PC-3 (cell line): ENCODE measurements at regions not wholly inside any gene's neighbourhood (a gene's known extent, or its start where the extent isn't known, plus 50 kb on each side); places are given as distances from the start of the nearest gene placed in this dataset.

ENCODE experiments used
- ATAC-seq: fragments of 200-7000 bp; cut with Tn5 transposase; 2 replicates; pipeline ENCODE4 v1.9.1; 2020; ENCODE audit warnings: mild to moderate bottlenecking, moderate library complexity
- BruUV-seq: library from RNA; stranded (reverse); fragments of 400-500 nt; replicated peaks from 2 replicates; lab custom pipeline; 2021; lab: Mats Ljungman, UMichigan
- CTCF ChIA-PET: fragments of 300-600 bp; sonication (Branson Sonifier 250); formaldehyde crosslinking; loops from one replicate; lab custom pipeline; 2022; ENCODE audit warnings: antibody characterized with exemption; lab: Charles Lee
- POLR2A ChIA-PET: fragments of 300-600 bp; sonication (Branson Sonifier 250); formaldehyde crosslinking; loops from one replicate; lab custom pipeline; 2022; ENCODE audit warnings: antibody characterized with exemption; ENCODE audit not compliant: unreplicated experiment; lab: Charles Lee
- DNase-seq: peaks from one replicate; pipeline ENCODE4 v3.0.0-alpha.2; 2015
- H2AFZ ChIP-seq: fragments of 300-600 bp; sonication (generic); 2 replicates; pipeline ENCODE4 v1.6.0; 2016; ENCODE audit warnings: antibody characterized with exemption, low read length
- H3F3A ChIP-seq: fragments of 300-600 bp; sonication (generic); one replicate; pipeline ENCODE4 v1.6.0; 2017; ENCODE audit warnings: antibody characterized with exemption, low read length, control low read depth, mild to moderate bottlenecking; ENCODE audit not compliant: unreplicated experiment
- H3K27ac ChIP-seq: fragments of 300-600 bp; sonication (generic); 2 replicates; pipeline ENCODE4 v1.5.1; 2016; ENCODE audit warnings: mild to moderate bottlenecking, low read length
- H3K27me3 ChIP-seq: fragments of 300-600 bp; sonication (generic); 2 replicates; pipeline ENCODE4 v1.6.1; 2016; ENCODE audit warnings: low read length, mixed read lengths
- H3K36me3 ChIP-seq: fragments of 300-600 bp; sonication (generic); 2 replicates; pipeline ENCODE4 v1.6.1; 2016; ENCODE audit warnings: low read depth, mixed run types, low read length, mixed read lengths
- H3K4me1 ChIP-seq: fragments of 300-600 bp; sonication (generic); 2 replicates; pipeline ENCODE4 v1.5.1; 2016; ENCODE audit warnings: low read length; ENCODE audit not compliant: insufficient read depth
- H3K4me2 ChIP-seq: fragments of 300-600 bp; sonication (generic); 2 replicates; pipeline ENCODE4 v1.6.0; 2016; ENCODE audit warnings: low read length
- H3K4me3 ChIP-seq: fragments of 300-600 bp; sonication (generic); 2 replicates; pipeline ENCODE4 v1.5.1; 2016; ENCODE audit warnings: mild to moderate bottlenecking, low read length, mixed read lengths
- H3K79me2 ChIP-seq: fragments of 300-600 bp; sonication (generic); 2 replicates; pipeline ENCODE4 v1.6.1; 2017; ENCODE audit warnings: low read length, mixed read lengths
- H3K9ac ChIP-seq: fragments of 300-600 bp; sonication (generic); 2 replicates; pipeline ENCODE4 v1.6.0; 2016; ENCODE audit warnings: mild to moderate bottlenecking, low read length
- H3K9me2 ChIP-seq: fragments of 300-600 bp; sonication (generic); replicated peaks from 2 replicates; pipeline ENCODE4 v1.6.1; 2016; ENCODE audit warnings: mixed run types, low read length, mixed read lengths
- H3K9me3 ChIP-seq: fragments of 300-600 bp; sonication (generic); 2 replicates; pipeline ENCODE4 v1.6.1; 2016; ENCODE audit warnings: low read length, mixed read lengths
- H4K20me1 ChIP-seq: fragments of 300-600 bp; sonication (generic); 2 replicates; pipeline ENCODE4 v1.6.1; 2016; ENCODE audit warnings: low read length, mixed read lengths
- CTCF ChIP-seq: fragments of 300-600 bp; sonication (generic); conservative IDR thresholded peaks from 2 replicates; pipeline ENCODE4 v1.5.1; 2017; ENCODE audit warnings: antibody characterized with exemption, low read depth, mild to moderate bottlenecking, low read length
- EZH2 ChIP-seq: fragments of 300-600 bp; sonication (generic); IDR thresholded peaks from one replicate; pipeline ENCODE4 v1.6.1; 2017; ENCODE audit warnings: antibody characterized with exemption, mild to moderate bottlenecking, low read length; ENCODE audit not compliant: unreplicated experiment
- EZH2phosphoT487 ChIP-seq: fragments of 300-600 bp; sonication (generic); IDR thresholded peaks from 2 replicates; pipeline ENCODE4 v1.6.1; 2018; ENCODE audit warnings: mild to moderate bottlenecking, antibody characterized with exemption, low read length, borderline replicate concordance
- intact Hi-C: fragments of 100-400 bp; cut with micrococcal nuclease; formaldehyde crosslinking; loops from 2 replicates; pipeline ENCODE4 v1.9.0; 2023

- Histone ChIP-seq H3F3A (no peaks in the 10 kb centered on the region), H3K27me3 (no peaks in the 10 kb centered on the region), H3K9me3 (no peaks in the 10 kb centered on the region), H3K27ac (no peak overlapping the region), H3K4me3 (no peak overlapping the region), H3K9me2 (no peaks in the 10 kb centered on the region), H4K20me1 (no peaks in the 10 kb centered on the region), H3K4me1 (peaks cover 7% of the 10 kb centered on the region), H3K36me3 (no peaks in the 10 kb centered on the region), H2AFZ (no peak overlapping the region), H3K4me2 (no peak overlapping the region), H3K79me2 (no peaks in the 10 kb centered on the region), H3K9ac (no peak overlapping the region)
- CTCF ChIA-PET: no interaction called here
- BruUV-seq: no TSS peak
- POLR2A ChIA-PET: no interaction called here
- intact Hi-C loops: loop anchor here (10.0 kb wide), 1 partner anchor 164 kb away; no protein-coding TSS in a partner anchor
- ATAC-seq (no peak), DNase-seq (no peak)
- TF ChIP-seq EZH2phosphoT487 (no peak), CTCF (no peak), EZH2 (no peak)
Measured at GRCh38 chr17:69818467-69818866, 256.6 kb upstream of the KCNJ16 start.

- intact Hi-C loops: loop anchor here (10.0 kb wide), 1 partner anchor 165 kb away; no protein-coding TSS in a partner anchor
- ChIA-PET POLR2A (no interaction called here), CTCF (no interaction called here)
- Histone ChIP-seq H3K27me3 (no peaks in the 10 kb centered on the region), H3K4me3 (no peak overlapping the region), H3K9me3 (no peaks in the 10 kb centered on the region), H3K36me3 (no peaks in the 10 kb centered on the region), H3K79me2 (no peaks in the 10 kb centered on the region), H3F3A (no peaks in the 10 kb centered on the region), H3K9me2 (no peaks in the 10 kb centered on the region), H4K20me1 (no peaks in the 10 kb centered on the region), H2AFZ (no peak overlapping the region), H3K27ac (no peak overlapping the region), H3K4me2 (no peak overlapping the region), H3K4me1 (no peaks in the 10 kb centered on the region), H3K9ac (no peak overlapping the region)
- ATAC-seq (no peak), DNase-seq (no peak)
- BruUV-seq: no TSS peak
- no peak for TF ChIP-seq EZH2
Measured at GRCh38 chr17:69819316-69820087, 255.5 kb upstream of the KCNJ16 start.

GRCh38 chr17:69820876-69821473 lies 254.1 kb upstream of the KCNJ16 start:
- H3K9me3 ChIP-seq: no peaks in the 10 kb centered on the region
- H3K4me1 ChIP-seq: no peaks in the 10 kb centered on the region
- no peaks in the 10 kb centered on the region for H3K27me3 ChIP-seq
- TF ChIP-seq EZH2 (no peak), CTCF (no peak), EZH2phosphoT487 (no peak)
- no peaks in the 10 kb centered on the region for H3K36me3 ChIP-seq
- no peaks in the 10 kb centered on the region for H4K20me1 ChIP-seq
- no peaks in the 10 kb centered on the region for H3F3A ChIP-seq
- H3K4me2 ChIP-seq: no peak overlapping the region
- ChIA-PET POLR2A (no interaction called here), CTCF (no interaction called here)
- no peak for DNase-seq
- H3K4me3 ChIP-seq: no peak overlapping the region
- no peak overlapping the region for H3K9ac ChIP-seq
- intact Hi-C loops: no loop called here
- H3K9me2 ChIP-seq: no peaks in the 10 kb centered on the region
- BruUV-seq: no TSS peak
- H2AFZ ChIP-seq: no peak overlapping the region
- no peak for ATAC-seq
- no peaks in the 10 kb centered on the region for H3K79me2 ChIP-seq
- no peak overlapping the region for H3K27ac ChIP-seq
